ENCODE measurements at regions not wholly inside any gene's neighbourhood (a gene's known extent, or its start where the extent isn't known, plus 50 kb on each side); places are given as distances from the start of the nearest gene placed in this dataset.

- Histone ChIP-seq H3K36me3 (ENCODE audit: control insufficient read depth, insufficient read depth, low read length) (no peaks in the 10 kb centered on the region), H3K4me1 (ENCODE audit: control insufficient read depth, insufficient read depth, low read length) (no peaks in the 10 kb centered on the region), H3K4me3 (ENCODE audit: low read length) (no peak overlapping the region), H3K27me3 (ENCODE audit: control insufficient read depth, insufficient read depth, low read length) (no peaks in the 10 kb centered on the region), H3K27ac (ENCODE audit: low read length) (no peak overlapping the region), H3K9me3 (ENCODE audit: control insufficient read depth, insufficient read depth, low read length) (no peaks in the 10 kb centered on the region)
- no peaks in the 10 kb centered on the region for H3K27me3 Mint-ChIP-seq (ENCODE audit: low read depth in 2 of 2)
- H3K36me3 Mint-ChIP-seq: no peaks in the 10 kb centered on the region
- peaks cover 0 to 7% of the 10 kb centered on the region in 2 donors for H3K4me1 Mint-ChIP-seq
- no peak for ATAC-seq
- H3K9me3 Mint-ChIP-seq: peaks cover 0 to 2% of the 10 kb centered on the region in 2 donors
- no peak for DNase-seq
- TF ChIP-seq CTCF (IDR thresholded peaks at IDR 0.05): no peak
- WGBS (ENCODE audit: insufficient coverage): 88% methylated on average over 3 of the region's 3 CpGs
- H3K27ac Mint-ChIP-seq: no peak overlapping the region
- intact Hi-C loops (cut with micrococcal nuclease): no loop called here
- H3K4me3 Mint-ChIP-seq: no peak overlapping the region
These were observed 689.0 kb downstream of the NTRK3 start for GRCh38 chr15:87567406-87568030.

GRCh38 chr15:87566236-87566635 is 690.3 kb downstream of the NTRK3 start:
- no peak overlapping the region for H3K4me3 ChIP-seq (ENCODE audit: low read length)
- intact Hi-C loops (cut with micrococcal nuclease): no loop called here
- no peaks in the 10 kb centered on the region for H3K36me3 ChIP-seq (ENCODE audit: control insufficient read depth, insufficient read depth, low read length)
- TF ChIP-seq CTCF (IDR thresholded peaks at IDR 0.05): no peak
- no peaks in the 10 kb centered on the region for H3K36me3 Mint-ChIP-seq
- H3K9me3 ChIP-seq (ENCODE audit: control insufficient read depth, insufficient read depth, low read length): no peaks in the 10 kb centered on the region
- ATAC-seq: no peak
- H3K9me3 Mint-ChIP-seq: peaks cover 0 to 3% of the 10 kb centered on the region in 2 donors
- H3K4me3 Mint-ChIP-seq: no peak overlapping the region
- H3K27me3 Mint-ChIP-seq (ENCODE audit: low read depth in 2 of 2): peaks cover 0 to 2% of the 10 kb centered on the region in 2 donors
- H3K27ac Mint-ChIP-seq: no peak overlapping the region
- 76% methylated on average over 6 of the region's 6 CpGs for WGBS (ENCODE audit: insufficient coverage)
- peaks cover 0 to 7% of the 10 kb centered on the region in 2 donors for H3K4me1 Mint-ChIP-seq
- DNase-seq: no peak
- H3K27me3 ChIP-seq (ENCODE audit: control insufficient read depth, insufficient read depth, low read length): no peaks in the 10 kb centered on the region
- H3K27ac ChIP-seq (ENCODE audit: low read length): no peak overlapping the region
- no peaks in the 10 kb centered on the region for H3K4me1 ChIP-seq (ENCODE audit: control insufficient read depth, insufficient read depth, low read length)

GRCh38 chr15:87564681-87565080 is 691.9 kb downstream of the NTRK3 start:
- Histone ChIP-seq H3K27ac (ENCODE audit: low read length) (no peak overlapping the region), H3K36me3 (ENCODE audit: control insufficient read depth, insufficient read depth, low read length) (no peaks in the 10 kb centered on the region), H3K4me1 (ENCODE audit: control insufficient read depth, insufficient read depth, low read length) (no peaks in the 10 kb centered on the region), H3K4me3 (ENCODE audit: low read length) (no peak overlapping the region), H3K9me3 (ENCODE audit: control insufficient read depth, insufficient read depth, low read length) (no peaks in the 10 kb centered on the region), H3K27me3 (ENCODE audit: control insufficient read depth, insufficient read depth, low read length) (no peaks in the 10 kb centered on the region)
- no peak overlapping the region for H3K27ac Mint-ChIP-seq
- peaks cover 0 to under 1% of the 10 kb centered on the region in 2 donors for H3K4me1 Mint-ChIP-seq
- peaks cover 0 to 3% of the 10 kb centered on the region in 2 donors for H3K9me3 Mint-ChIP-seq
- 93% methylated on average over 3 of the region's 3 CpGs for WGBS (ENCODE audit: insufficient coverage)
- DNase-seq: no peak
- H3K4me3 Mint-ChIP-seq: no peak overlapping the region
- H3K27me3 Mint-ChIP-seq (ENCODE audit: low read depth in 2 of 2): peaks cover 0 to 2% of the 10 kb centered on the region in 2 donors
- no peak for ATAC-seq
- no peak for TF ChIP-seq CTCF (IDR thresholded peaks at IDR 0.05)
- H3K36me3 Mint-ChIP-seq: no peaks in the 10 kb centered on the region
- intact Hi-C loops (cut with micrococcal nuclease): no loop called here

GRCh38 chr15:87563869-87564268 is 692.7 kb downstream of the NTRK3 start:
- Mint-ChIP-seq H3K4me1 (no peaks in the 10 kb centered on the region), H3K4me3 (no peak overlapping the region), H3K36me3 (no peaks in the 10 kb centered on the region), H3K9me3 (peaks cover 0 to 3% of the 10 kb centered on the region in 2 donors), H3K27me3 (ENCODE audit: low read depth in 2 of 2) (peaks cover 0 to 2% of the 10 kb centered on the region in 2 donors), H3K27ac (no peak overlapping the region)
- no peaks in the 10 kb centered on the region for H3K27me3 ChIP-seq (ENCODE audit: control insufficient read depth, insufficient read depth, low read length)
- H3K4me1 ChIP-seq (ENCODE audit: control insufficient read depth, insufficient read depth, low read length): no peaks in the 10 kb centered on the region
- no peaks in the 10 kb centered on the region for H3K9me3 ChIP-seq (ENCODE audit: control insufficient read depth, insufficient read depth, low read length)
- no peaks in the 10 kb centered on the region for H3K36me3 ChIP-seq (ENCODE audit: control insufficient read depth, insufficient read depth, low read length)
- WGBS (ENCODE audit: insufficient coverage): 88% methylated on average over 2 of the region's 2 CpGs
- intact Hi-C loops (cut with micrococcal nuclease): no loop called here
- DNase-seq (no peak), ATAC-seq (no peak)
- TF ChIP-seq CTCF (IDR thresholded peaks at IDR 0.05): no peak
- no peak overlapping the region for H3K27ac ChIP-seq (ENCODE audit: low read length)
- H3K4me3 ChIP-seq (ENCODE audit: low read length): no peak overlapping the region

Data from natural killer cell (primary cell).